ENCODE measurements at regions not wholly inside any gene's neighbourhood (a gene's known extent, or its start where the extent isn't known, plus 50 kb on each side); places are given as distances from the start of the nearest gene placed in this dataset.

DNA sequence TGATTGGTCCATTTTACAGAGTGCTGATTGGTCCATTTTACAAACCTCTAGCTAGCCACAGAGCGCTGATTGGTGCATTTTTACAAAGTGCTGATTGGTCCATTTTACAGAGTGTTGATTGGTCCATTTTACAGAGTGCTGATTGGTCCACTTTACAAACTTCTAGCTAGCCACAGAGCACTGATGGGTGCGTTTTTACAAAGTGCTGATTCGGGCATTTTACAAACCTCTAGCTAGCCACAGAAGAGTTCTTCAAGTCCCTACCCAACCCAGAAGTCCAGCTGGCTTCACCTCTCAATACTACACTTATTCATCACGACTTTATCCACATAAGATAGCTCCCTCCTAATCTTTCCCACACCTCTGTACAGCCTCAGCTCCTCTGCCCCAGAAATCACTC lies 899.8 kb downstream of the TUSC7 start:
- no peak for TF ChIP-seq CTCF (IDR thresholded peaks at IDR 0.05)
- TF ChIP-seq POLR2A (IDR thresholded peaks at IDR 0.05), result no peak

All from lower leg skin (tissue), 3 donors.